ENCODE measurements at regions not wholly inside any gene's neighbourhood (a gene's known extent, or its start where the extent isn't known, plus 50 kb on each side); places are given as distances from the start of the nearest gene placed in this dataset.

- TF ChIP-seq ZNF462 (CRISPR knock-in tag; IDR thresholded peaks at IDR 0.05), result no peak
Measured at GRCh38 chr14:61125867-61126572, 145.0 kb downstream of the SLC38A6 start (continued).

GRCh38 chr14:61125041-61125866 is 144.2 kb downstream of the SLC38A6 start:
- ATAC-seq (no peak), DNase-seq (ENCODE audit: low spot score) (no peak)
- H3K27ac ChIP-seq (ENCODE audit: low read depth), result no peak overlapping the region
- H3K27me3 ChIP-seq (ENCODE audit: insufficient read depth), result no peaks in the 10 kb centered on the region
- peaks cover 6% of the 10 kb centered on the region; the same call in 1 of the 2 replicates for H3K9me2 ChIP-seq (ENCODE audit: insufficient read depth)
- Mint-ChIP-seq H3K4me3 (no peak overlapping the region), H3K27me3 (ENCODE audit: insufficient read depth, low read depth, poor library complexity) (peaks cover 8% of the 10 kb centered on the region), H3K36me3 (ENCODE audit: low read depth) (peaks cover 29% of the 10 kb centered on the region), H3K27ac (no peak overlapping the region), H3K9me3 (peaks cover 26% of the 10 kb centered on the region), H3K4me1 (peaks cover 22% of the 10 kb centered on the region)
- H3K4me1 ChIP-seq (ENCODE audit: insufficient read depth), result peaks cover 2% of the 10 kb centered on the region; the same call in 1 of the 2 replicates
- H3K36me3 ChIP-seq (ENCODE audit: insufficient read depth), result 0 out of 2 replicates have a peak, but pooled peaks cover 9% of the 10 kb centered on the region
- H3K4me2 ChIP-seq, result no peak overlapping the region
- peaks cover 4% of the 10 kb centered on the region; the same call in 1 of the 2 replicates for H3F3A ChIP-seq (replicated peaks; ENCODE audit: low read depth)
- H2AFZ ChIP-seq, result no peak overlapping the region
- TF ChIP-seq ZNF331 (CRISPR knock-in tag; IDR thresholded peaks at IDR 0.05; ENCODE audit: low read depth), result no peak
- H4K20me1 ChIP-seq (replicated peaks; ENCODE audit: insufficient read depth), result no peaks in the 10 kb centered on the region
- no peaks in the 10 kb centered on the region for H3K79me2 ChIP-seq (replicated peaks; ENCODE audit: insufficient read depth)
- H3K4me3 ChIP-seq, result no peak overlapping the region

All from GM23338 (cell line).